HuH-7.5 (cell line): ENCODE measurements at regions not wholly inside any gene's neighbourhood (a gene's known extent, or its start where the extent isn't known, plus 50 kb on each side); places are given as distances from the start of the nearest gene placed in this dataset.

ENCODE experiments used
- DNase-seq: peaks from one replicate; pipeline ENCODE4 v3.0.0; 2011; ENCODE audit warnings: low spot score

- no peak for DNase-seq
Measured at GRCh38 chr1:98480271-98480670, 181.2 kb upstream of the SNX7 start.

- DNase-seq: no peak
Measured at GRCh38 chr1:98478121-98478520, 183.4 kb upstream of the SNX7 start.

GRCh38 chr1:98472878-98473277 is 188.6 kb upstream of the SNX7 start:
- DNase-seq: no peak

- DNase-seq: no peak
Measured at GRCh38 chr1:98471633-98472032, 189.9 kb upstream of the SNX7 start.

- no peak for DNase-seq
Measured at GRCh38 chr1:98468111-98468717, 193.3 kb upstream of the SNX7 start.

- DNase-seq: no peak
Measured at GRCh38 chr1:98467586-98467985, 193.9 kb upstream of the SNX7 start.

GRCh38 chr1:98467122-98467521 is 194.4 kb upstream of the SNX7 start:
- DNase-seq: no peak

- no peak for DNase-seq
Measured at GRCh38 chr1:98461873-98462385, 199.6 kb upstream of the SNX7 start.

- no peak for DNase-seq
Measured at GRCh38 chr1:98460136-98460535, 201.4 kb upstream of the SNX7 start.

GRCh38 chr1:98459486-98459870 is 202.0 kb upstream of the SNX7 start:
- no peak for DNase-seq

- no peak for DNase-seq
Measured at GRCh38 chr1:98458511-98459485, 202.7 kb upstream of the SNX7 start.

- DNase-seq: no peak
Measured at GRCh38 chr1:98457248-98457647, 204.3 kb upstream of the SNX7 start.

- DNase-seq: no peak
Measured at GRCh38 chr1:98454666-98455065, 206.9 kb upstream of the SNX7 start.

- DNase-seq: no peak
Measured at GRCh38 chr1:98453066-98453465, 208.5 kb upstream of the SNX7 start.

GRCh38 chr1:98452162-98452561 is 209.4 kb upstream of the SNX7 start:
- no peak for DNase-seq

- DNase-seq: no peak
Measured at GRCh38 chr1:98441281-98441680, 220.2 kb upstream of the SNX7 start.

GRCh38 chr1:98439471-98439870 is 222.1 kb upstream of the SNX7 start:
- DNase-seq: no peak

- DNase-seq: no peak
Measured at GRCh38 chr1:98437540-98437939, 224.0 kb upstream of the SNX7 start.

- DNase-seq: no peak
Measured at GRCh38 chr1:98437011-98437410, 224.5 kb upstream of the SNX7 start.

- no peak for DNase-seq
Measured at GRCh38 chr1:98429965-98430443, 231.5 kb upstream of the SNX7 start.

GRCh38 chr1:98428864-98429263 is 232.7 kb upstream of the SNX7 start:
- DNase-seq: no peak

- DNase-seq: no peak
Measured at GRCh38 chr1:98427664-98428063, 233.9 kb upstream of the SNX7 start.

GRCh38 chr1:98426092-98426491 is 235.4 kb upstream of the SNX7 start:
- DNase-seq: no peak
